HG03066 (cell line): ENCODE measurements at regions not wholly inside any gene's neighbourhood (a gene's known extent, or its start where the extent isn't known, plus 50 kb on each side); places are given as distances from the start of the nearest gene placed in this dataset.

Source experiments
- ATAC-seq: cut with Tn5 transposase; IDR thresholded peaks from one replicate; pipeline ENCODE4 v1.9.1; 2021; ENCODE audit warnings: low read depth; ENCODE audit not compliant: unreplicated experiment

- no peak for ATAC-seq
These were observed 290.2 kb downstream of the KLF6 start for GRCh38 chr10:3494838-3495230.

- ATAC-seq: no peak
These were observed 290.7 kb downstream of the KLF6 start for GRCh38 chr10:3494131-3494837.

- no peak for ATAC-seq
These were observed 291.4 kb downstream of the KLF6 start for GRCh38 chr10:3493621-3494020.

- no peak for ATAC-seq
These were observed 293.4 kb downstream of the KLF6 start for GRCh38 chr10:3491571-3491970.

GRCh38 chr10:3487228-3487627 is 297.8 kb downstream of the KLF6 start:
- ATAC-seq: no peak

GRCh38 chr10:3486346-3487065 is 298.5 kb downstream of the KLF6 start:
- no peak for ATAC-seq

GRCh38 chr10:3485057-3485686 is 299.8 kb downstream of the KLF6 start:
- no peak for ATAC-seq

- ATAC-seq: peak; percentile 65
These were observed 300.5 kb downstream of the KLF6 start for GRCh38 chr10:3484306-3485056.

GRCh38 chr10:3482200-3482993 is 302.6 kb downstream of the KLF6 start:
- ATAC-seq: no peak

GRCh38 chr10:3481496-3481895 is 303.5 kb downstream of the KLF6 start:
- ATAC-seq: no peak

- no peak for ATAC-seq
These were observed 304.1 kb downstream of the KLF6 start for GRCh38 chr10:3480990-3481315.

- no peak for ATAC-seq
These were observed 304.6 kb downstream of the KLF6 start for GRCh38 chr10:3480281-3480989.

- ATAC-seq: no peak
These were observed 306.2 kb upstream of the PITRM1 start for GRCh38 chr10:3478632-3479240.

- ATAC-seq: peak; percentile 80
These were observed 305.6 kb upstream of the PITRM1 start for GRCh38 chr10:3478153-3478552.

- ATAC-seq: peak; percentile 57
These were observed 305.1 kb upstream of the PITRM1 start for GRCh38 chr10:3477683-3478082.

GRCh38 chr10:3476640-3477448 is 304.3 kb upstream of the PITRM1 start:
- ATAC-seq: no peak

- no peak for ATAC-seq
These were observed 303.6 kb upstream of the PITRM1 start for GRCh38 chr10:3476186-3476585.

- ATAC-seq: no peak
These were observed 302.8 kb upstream of the PITRM1 start for GRCh38 chr10:3475367-3475766.

- ATAC-seq: no peak
These were observed 301.7 kb upstream of the PITRM1 start for GRCh38 chr10:3474266-3474665.
